CD14-positive monocyte (primary cell): ENCODE measurements at regions not wholly inside any gene's neighbourhood (a gene's known extent, or its start where the extent isn't known, plus 50 kb on each side); places are given as distances from the start of the nearest gene placed in this dataset.

Source experiments
- DNase-seq, 3 donors: peaks; one replicate each; pipeline ENCODE4 v3.0.0-alpha.2; 2011 to 2022
- H2AFZ ChIP-seq: 2 replicates; pipeline ENCODE4 v1.6.0; 2012; ENCODE audit warnings: mild to moderate bottlenecking, low read depth, low read length, inconsistent platforms; ENCODE audit not compliant: insufficient read depth, poor library complexity, severe bottlenecking
- H3K27ac ChIP-seq, 2 donors: 1 replicate in 1 of 2; 2 replicates in 1 of 2; pipeline ENCODE4 v1.5.1; 2012 to 2013; ENCODE audit warnings: low read length in 2 of 2, control low read depth in 1 of 2, inconsistent platforms in 1 of 2, low read depth in 1 of 2, mild to moderate bottlenecking in 1 of 2
- H3K27me3 ChIP-seq, 2 donors: one replicate each; pipeline versions ENCODE4 v1.6.0 to v1.6.1; 2011 to 2013; ENCODE audit warnings: low read length in 2 of 2; ENCODE audit not compliant: control insufficient read depth in 2 of 2, insufficient read depth in 2 of 2
- H3K36me3 ChIP-seq, 2 donors: replicated peaks in 1 of 2; 1 replicate in 1 of 2; 2 replicates in 1 of 2; pipeline versions ENCODE4 v1.5.1 to v1.6.1; 2012 to 2013; ENCODE audit warnings: low read length in 2 of 2, control low read depth in 1 of 2, inconsistent platforms in 1 of 2, mild to moderate bottlenecking in 1 of 2; ENCODE audit not compliant: insufficient read depth in 2 of 2, control insufficient read depth in 1 of 2
- H3K4me1 ChIP-seq, 2 donors: 1 replicate in 1 of 2; 2 replicates in 1 of 2; pipeline versions ENCODE4 v1.5.1 to v1.6.1; 2012 to 2013; ENCODE audit warnings: low read length in 2 of 2, control low read depth in 1 of 2, inconsistent platforms in 1 of 2, mild to moderate bottlenecking in 1 of 2, moderate library complexity in 1 of 2; ENCODE audit not compliant: insufficient read depth in 2 of 2, control insufficient read depth in 1 of 2
- H3K4me2 ChIP-seq: replicated peaks from 2 replicates; pipeline ENCODE3; 2012; ENCODE audit warnings: low read length, moderate library complexity, mild to moderate bottlenecking; ENCODE audit not compliant: poor library complexity, severe bottlenecking; ENCODE audit errors: extremely low read depth
- H3K4me3 ChIP-seq, 3 experiments: fragments of 200-600 bp in 1 of 3; sonication (generic) in 1 of 3; replicated peaks in 1 of 3; 1 replicate in 2 of 3; 2 replicates in 1 of 3; pipeline ENCODE4 v1.5.1; 2011 to 2013; ENCODE audit warnings: low read length in 3 of 3, mild to moderate bottlenecking in 3 of 3, control low read depth in 2 of 3, low read depth in 2 of 3, inconsistent platforms in 1 of 3, moderate library complexity in 1 of 3
- H3K79me2 ChIP-seq: 2 replicates; pipeline ENCODE4 v1.6.0; 2012; ENCODE audit warnings: mild to moderate bottlenecking, control low read depth, inconsistent platforms, low read length, moderate library complexity; ENCODE audit not compliant: insufficient read depth
- H3K9ac ChIP-seq: 2 replicates; pipeline ENCODE4 v1.6.0; 2017; ENCODE audit warnings: low read length, mild to moderate bottlenecking; ENCODE audit not compliant: insufficient read depth, poor library complexity, severe bottlenecking
- H3K9me3 ChIP-seq, 2 donors: replicated peaks in 1 of 2; 1 replicate in 1 of 2; 2 replicates in 1 of 2; pipeline versions ENCODE4 v1.5.1 to v1.6.1; 2012 to 2013; ENCODE audit warnings: low read length in 2 of 2, control low read depth in 1 of 2; ENCODE audit not compliant: control insufficient read depth in 1 of 2, insufficient read depth in 1 of 2
- H4K20me1 ChIP-seq: 2 replicates; pipeline ENCODE4 v1.6.0; 2012; ENCODE audit warnings: mild to moderate bottlenecking, low read length, control low read depth, moderate library complexity; ENCODE audit not compliant: insufficient read depth
- H3K27ac Mint-ChIP-seq, 7 donors: one replicate each; pipeline ENCODE4 v1.8.0; 2020; ENCODE audit warnings: mild to moderate bottlenecking in 7 of 7, mixed read lengths in 7 of 7, moderate library complexity in 6 of 7, inconsistent platforms in 2 of 7
- H3K27me3 Mint-ChIP-seq, 3 donors: one replicate each; pipeline ENCODE4 v1.8.0; 2021 to 2022; ENCODE audit warnings: low read depth in 3 of 3, mild to moderate bottlenecking in 3 of 3, mixed read lengths in 3 of 3, moderate library complexity in 3 of 3, inconsistent platforms in 1 of 3
- H3K36me3 Mint-ChIP-seq, 2 donors: one replicate each; pipeline ENCODE4 v1.8.0; 2020; ENCODE audit warnings: mixed read lengths in 2 of 2, inconsistent platforms in 1 of 2, mild to moderate bottlenecking in 1 of 2
- H3K4me1 Mint-ChIP-seq: one replicate; pipeline ENCODE4 v1.8.0; 2020; ENCODE audit warnings: mild to moderate bottlenecking, mixed read lengths
- H3K4me3 Mint-ChIP-seq, 2 donors: one replicate each; pipeline ENCODE4 v1.8.0; 2020; ENCODE audit warnings: mild to moderate bottlenecking in 2 of 2, mixed read lengths in 2 of 2, moderate library complexity in 1 of 2
- H3K9me3 Mint-ChIP-seq, 7 donors: one replicate each; pipeline ENCODE4 v1.8.0; 2020 to 2022; ENCODE audit warnings: mixed read lengths in 7 of 7, mild to moderate bottlenecking in 6 of 7, moderate library complexity in 6 of 7, inconsistent platforms in 2 of 7
- CTCF ChIP-seq: fragments of 200-600 bp; IDR thresholded peaks from one replicate; pipeline ENCODE4 v1.8.0; 2022; ENCODE audit warnings: antibody characterized with exemption, mild to moderate bottlenecking
- WGBS: methylation state at CpG from one replicate; pipeline ENCODE4 v1.1.5; 2013; ENCODE audit warnings: missing lambda C conversion rate; ENCODE audit not compliant: insufficient coverage; 5-methylcytosine and 5-hydroxymethylcytosine counted together
- intact Hi-C, 2 donors: fragments of 100-400 bp; cut with micrococcal nuclease; formaldehyde crosslinking; loops; one replicate each; pipeline versions ENCODE4 v1.15.0 to v1.15.1; 2023

GRCh38 chr15:96690733-96691132 is 360.2 kb downstream of the NR2F2 start:
- Histone ChIP-seq H3K4me2 (no peak overlapping the region), H3K27ac (no peak overlapping the region), H2AFZ (no peak overlapping the region), H4K20me1 (no peaks in the 10 kb centered on the region), H3K79me2 (no peaks in the 10 kb centered on the region), H3K4me1 (no peaks in the 10 kb centered on the region), H3K9ac (no peak overlapping the region), H3K36me3 (no peaks in the 10 kb centered on the region), H3K4me3 (no peak overlapping the region), H3K9me3 (no peaks in the 10 kb centered on the region), H3K27me3 (peaks cover 0 to 2% of the 10 kb centered on the region in 2 donors)
- WGBS = 67% methylated on average over 1 of the region's 3 CpGs
- Mint-ChIP-seq H3K27me3 (peaks cover 2 to 6% (median 5%) of the 10 kb centered on the region in 3 donors), H3K4me1 (no peaks in the 10 kb centered on the region), H3K27ac (no peak overlapping the region), H3K9me3 (peaks cover 0 to 3% (median 0%) of the 10 kb centered on the region in 7 donors), H3K4me3 (no peak overlapping the region), H3K36me3 (no peaks in the 10 kb centered on the region)
- intact Hi-C loops = no loop called here
- no peak for DNase-seq
- TF ChIP-seq CTCF = no peak

- Histone ChIP-seq H3K79me2 (no peaks in the 10 kb centered on the region), H3K9ac (no peak overlapping the region), H2AFZ (no peak overlapping the region), H3K4me1 (no peaks in the 10 kb centered on the region), H3K4me2 (no peak overlapping the region), H3K36me3 (no peaks in the 10 kb centered on the region), H3K27me3 (no peaks in the 10 kb centered on the region), H4K20me1 (no peaks in the 10 kb centered on the region), H3K4me3 (no peak overlapping the region), H3K9me3 (no peaks in the 10 kb centered on the region), H3K27ac (no peak overlapping the region)
- H3K27ac Mint-ChIP-seq = no peak overlapping the region
- H3K4me3 Mint-ChIP-seq = no peak overlapping the region
- WGBS = 100% methylated on average over 3 of the region's 7 CpGs
- H3K4me1 Mint-ChIP-seq = no peaks in the 10 kb centered on the region
- H3K36me3 Mint-ChIP-seq = no peaks in the 10 kb centered on the region
- H3K27me3 Mint-ChIP-seq = peaks cover 5 to 8% (median 6%) of the 10 kb centered on the region in 3 donors
- peaks cover 0 to 3% (median 0%) of the 10 kb centered on the region in 7 donors for H3K9me3 Mint-ChIP-seq
- no peak for TF ChIP-seq CTCF
- intact Hi-C loops = no loop called here
- DNase-seq = no peak
Measured at GRCh38 chr15:96692826-96693225, 362.3 kb downstream of the NR2F2 start.
